ENCODE measurements at regions not wholly inside any gene's neighbourhood (a gene's known extent, or its start where the extent isn't known, plus 50 kb on each side); places are given as distances from the start of the nearest gene placed in this dataset.

DNA sequence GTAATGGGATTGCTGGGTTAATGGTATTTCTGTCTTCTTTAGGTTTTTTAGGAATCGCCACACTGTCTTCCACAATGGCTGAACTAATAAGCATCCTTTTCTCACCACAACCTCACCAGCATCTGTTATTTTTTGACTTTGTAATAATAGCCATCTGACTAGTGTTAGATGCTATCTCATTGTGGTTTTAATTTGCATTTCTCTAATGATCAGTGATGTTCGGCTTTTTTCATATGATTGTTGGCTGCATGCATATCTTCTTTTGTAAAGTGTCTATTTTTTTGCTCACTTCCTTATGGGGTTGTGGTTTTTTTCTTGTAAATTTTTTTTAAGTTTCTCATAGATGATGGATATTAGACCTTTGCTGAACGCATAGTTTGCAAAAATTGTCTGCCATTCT lies 377.9 kb downstream of the GALC start (continued):
- TF ChIP-seq ZNF462 (CRISPR knock-in tag; IDR thresholded peaks at IDR 0.05) (no peak), REST (IDR thresholded peaks at IDR 0.05; ENCODE audit: unreplicated experiment) (no peak), CREB1 (CRISPR knock-in tag; IDR thresholded peaks at IDR 0.05; ENCODE audit: low read depth) (no peak)

DNA sequence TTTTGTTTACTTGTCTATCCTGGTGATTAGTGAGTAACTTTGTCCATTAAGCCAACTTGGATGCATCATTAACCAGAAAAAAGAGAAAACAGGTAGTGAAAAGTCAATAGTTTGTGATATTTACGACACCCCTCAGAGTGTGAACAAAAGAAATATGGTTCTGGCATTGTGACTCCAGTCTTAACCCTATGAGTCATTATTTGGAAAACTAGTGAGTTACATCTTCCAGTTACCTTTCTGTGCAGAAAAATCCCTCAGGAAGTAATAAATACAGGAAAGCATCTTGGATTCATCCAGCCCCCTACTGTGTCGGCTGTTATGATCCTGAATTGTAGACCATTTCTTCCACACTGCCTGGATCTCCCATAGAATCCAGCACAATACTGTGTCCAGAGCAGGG lies 379.1 kb downstream of the GALC start:
- Histone ChIP-seq H3K36me3 (ENCODE audit: insufficient read depth) (no peaks in the 10 kb centered on the region), H3F3A (replicated peaks; ENCODE audit: low read depth) (no peaks in the 10 kb centered on the region), H3K4me1 (ENCODE audit: insufficient read depth) (no peaks in the 10 kb centered on the region), H2AFZ (no peak overlapping the region), H4K20me1 (replicated peaks; ENCODE audit: insufficient read depth) (no peaks in the 10 kb centered on the region), H3K9me2 (ENCODE audit: insufficient read depth) (no peaks in the 10 kb centered on the region), H3K4me3 (no peak overlapping the region), H3K27ac (ENCODE audit: low read depth) (no peak overlapping the region), H3K79me2 (replicated peaks; ENCODE audit: insufficient read depth) (no peaks in the 10 kb centered on the region), H3K4me2 (no peak overlapping the region), H3K27me3 (ENCODE audit: insufficient read depth) (no peaks in the 10 kb centered on the region)
- H3K9me3 Mint-ChIP-seq, result peaks cover under 1% of the 10 kb centered on the region; the same call in 2 of the 3 replicates
- no peaks in the 10 kb centered on the region for H3K36me3 Mint-ChIP-seq (ENCODE audit: low read depth)
- no peak overlapping the region for H3K27ac Mint-ChIP-seq
- no peaks in the 10 kb centered on the region for H3K27me3 Mint-ChIP-seq (ENCODE audit: insufficient read depth, low read depth, poor library complexity)
- DNase-seq (ENCODE audit: low spot score) (no peak), ATAC-seq (no peak)
- H3K4me3 Mint-ChIP-seq, result no peak overlapping the region
- no peaks in the 10 kb centered on the region for H3K4me1 Mint-ChIP-seq
- no peak for TF ChIP-seq JUNB (IDR thresholded peaks at IDR 0.05; ENCODE audit: unreplicated experiment)
- TF ChIP-seq ZNF462 (CRISPR knock-in tag; IDR thresholded peaks at IDR 0.05), result no peak
- TF ChIP-seq ETS1 (IDR thresholded peaks at IDR 0.05), result no peak

Data from GM23338 (cell line).